SK-N-SH treated with all-trans-retinoic acid at 6 μM for 48 hours (cell line): ENCODE measurements at regions not wholly inside any gene's neighbourhood (a gene's known extent, or its start where the extent isn't known, plus 50 kb on each side); places are given as distances from the start of the nearest gene placed in this dataset.

ENCODE experiments used
- ATAC-seq: fragments of 200-7000 bp; cut with Tn5 transposase; 3 replicates; pipeline ENCODE4 v1.9.1; 2020; ENCODE audit warnings: mild to moderate bottlenecking, moderate library complexity
- ARNTL ChIP-seq: fragments of 450-650 bp; formaldehyde crosslinking; IDR thresholded peaks from 2 replicates; pipeline ENCODE4 v1.5.0; 2020; ENCODE audit warnings: low read depth, mild to moderate bottlenecking, moderate library complexity, borderline replicate concordance
- BACH2 ChIP-seq: fragments of 250-450 bp; sonication (Bioruptor Pico); IDR thresholded peaks from 2 replicates; pipeline ENCODE4 v1.9.0; 2021; ENCODE audit warnings: mild to moderate bottlenecking, borderline replicate concordance
- ESRRG ChIP-seq: fragments of 250-450 bp; sonication (Bioruptor Pico); IDR thresholded peaks from 2 replicates; pipeline ENCODE4 v1.6.1; 2021; ENCODE audit warnings: mild to moderate bottlenecking
- GLIS3 ChIP-seq: fragments of 250-450 bp; sonication (Bioruptor Pico); IDR thresholded peaks from 2 replicates; pipeline ENCODE4 v1.5.0; 2020; ENCODE audit warnings: mild to moderate bottlenecking, moderate library complexity
- ISL1 ChIP-seq: fragments of 250-450 bp; sonication (Bioruptor Pico); IDR thresholded peaks from 2 replicates; pipeline ENCODE4 v2.1.2; 2022; ENCODE audit warnings: mild to moderate bottlenecking, moderate library complexity
- OSR1 ChIP-seq: fragments of 250-450 bp; sonication (Bioruptor Pico); IDR thresholded peaks from 2 replicates; pipeline ENCODE4 v1.8.0; 2022; ENCODE audit warnings: moderate library complexity, mild to moderate bottlenecking, inconsistent platforms
- RARB ChIP-seq: fragments of 250-450 bp; sonication (Bioruptor Pico); IDR thresholded peaks from 2 replicates; pipeline ENCODE4 v1.8.0; 2021; ENCODE audit warnings: mild to moderate bottlenecking, moderate library complexity
- SNAI2 ChIP-seq: fragments of 250-450 bp; sonication (Bioruptor Pico); IDR thresholded peaks from 2 replicates; pipeline ENCODE4 v1.5.0; 2020; ENCODE audit warnings: mild to moderate bottlenecking, moderate library complexity
- TCF4 ChIP-seq: fragments of 250-450 bp; sonication (Bioruptor Pico); IDR thresholded peaks from 2 replicates; pipeline ENCODE4 v1.8.0; 2021; ENCODE audit warnings: mild to moderate bottlenecking, moderate library complexity, borderline replicate concordance
- TOX ChIP-seq: fragments of 250-450 bp; sonication (Bioruptor Pico); IDR thresholded peaks from 2 replicates; pipeline ENCODE4 v1.8.0; 2021; ENCODE audit warnings: mild to moderate bottlenecking, moderate library complexity, borderline replicate concordance
- ZC3H10 ChIP-seq: fragments of 250-450 bp; sonication (Bioruptor Pico); IDR thresholded peaks from 2 replicates; pipeline ENCODE4 v1.5.1; 2021; ENCODE audit warnings: mild to moderate bottlenecking, moderate library complexity
- ZFP3 ChIP-seq: fragments of 250-450 bp; sonication (Bioruptor Pico); IDR thresholded peaks from 2 replicates; pipeline ENCODE4 v1.5.0; 2020; ENCODE audit warnings: mild to moderate bottlenecking, moderate library complexity
- ZFP30 ChIP-seq: fragments of 450-650 bp; formaldehyde crosslinking; IDR thresholded peaks from 2 replicates; pipeline ENCODE4 v1.5.0; 2022; ENCODE audit warnings: mild to moderate bottlenecking, moderate library complexity
- ZNF565 ChIP-seq: fragments of 450-650 bp; formaldehyde crosslinking; conservative IDR thresholded peaks from 2 replicates; pipeline ENCODE4 v1.5.0; 2020; ENCODE audit warnings: low read depth, mild to moderate bottlenecking, moderate library complexity
- ZNF70 ChIP-seq: fragments of 450-650 bp; formaldehyde crosslinking; IDR thresholded peaks from 2 replicates; pipeline ENCODE4 v1.5.0; 2020; ENCODE audit warnings: mild to moderate bottlenecking, moderate library complexity
- TF ChIP-seq, protein P1 (sequence below): fragments of 250-450 bp; sonication (Bioruptor Pico); IDR thresholded peaks from 2 replicates; pipeline ENCODE4 v1.5.1; 2021; ENCODE audit warnings: mild to moderate bottlenecking, moderate library complexity
- TF ChIP-seq, protein P2 (sequence below): fragments of 250-450 bp; sonication (Bioruptor Pico); IDR thresholded peaks from 2 replicates; pipeline ENCODE4 v1.8.0; 2021; ENCODE audit warnings: low read depth, mild to moderate bottlenecking, moderate library complexity, borderline replicate concordance
- TF ChIP-seq, protein P3 (sequence below): fragments of 250-450 bp; sonication (Bioruptor Pico); IDR thresholded peaks from 2 replicates; pipeline ENCODE4 v1.8.0; 2020; ENCODE audit warnings: mild to moderate bottlenecking, moderate library complexity, borderline replicate concordance

DNA sequence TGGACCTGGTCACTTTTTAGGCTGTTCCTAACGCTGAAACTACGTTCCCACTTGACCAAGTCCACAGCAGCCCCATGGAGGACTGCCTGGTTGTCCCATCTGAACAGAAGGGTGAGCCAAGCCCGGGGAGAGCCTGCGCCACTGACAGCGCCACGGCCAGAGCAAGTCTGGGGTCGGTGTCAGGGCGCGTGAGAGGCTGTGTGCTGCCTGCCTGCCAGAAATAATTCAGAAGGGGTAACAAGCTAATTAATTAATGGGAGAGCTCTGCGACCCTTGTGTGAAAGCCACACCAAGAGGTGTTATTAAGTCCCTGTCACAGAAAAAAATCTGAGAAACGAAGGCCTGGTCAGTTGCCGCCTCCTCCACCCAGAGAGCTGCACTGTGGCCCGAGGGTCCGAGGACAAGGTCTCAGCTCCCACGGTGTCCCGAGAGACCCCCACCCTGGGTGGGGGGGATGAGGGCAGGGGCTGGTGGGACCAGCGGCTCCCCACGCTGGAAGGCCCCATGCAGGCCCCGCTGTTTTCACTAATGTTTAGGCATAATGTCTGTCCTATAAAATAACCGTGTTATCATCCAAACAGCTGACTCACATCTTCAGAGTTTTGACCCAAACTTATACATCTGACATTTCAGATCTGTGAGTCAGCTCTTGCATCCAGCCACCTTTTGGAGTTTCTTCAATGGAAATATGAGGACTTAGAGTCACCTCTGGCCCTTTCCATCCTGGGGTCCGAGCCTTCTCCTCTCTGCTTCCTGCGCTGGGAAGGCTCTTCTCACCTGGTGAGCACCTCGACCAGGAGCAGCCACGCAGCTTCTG is 58.5 kb downstream of the DLL1 start:
- TF ChIP-seq ESRRG (CRISPR knock-in tag) (no peak), ZFP30 (CRISPR knock-in tag) (no peak), SNAI2 (CRISPR knock-in tag) (no peak), RARB (CRISPR knock-in tag) (no peak), ARNTL (CRISPR knock-in tag) (no peak), ZNF70 (CRISPR knock-in tag) (no peak), GLIS3 (CRISPR knock-in tag) (no peak), BACH2 (CRISPR knock-in tag) (no peak), TCF4 (CRISPR knock-in tag) (no peak), ZNF565 (CRISPR knock-in tag) (no peak)
- TF ChIP-seq, protein P1, sequence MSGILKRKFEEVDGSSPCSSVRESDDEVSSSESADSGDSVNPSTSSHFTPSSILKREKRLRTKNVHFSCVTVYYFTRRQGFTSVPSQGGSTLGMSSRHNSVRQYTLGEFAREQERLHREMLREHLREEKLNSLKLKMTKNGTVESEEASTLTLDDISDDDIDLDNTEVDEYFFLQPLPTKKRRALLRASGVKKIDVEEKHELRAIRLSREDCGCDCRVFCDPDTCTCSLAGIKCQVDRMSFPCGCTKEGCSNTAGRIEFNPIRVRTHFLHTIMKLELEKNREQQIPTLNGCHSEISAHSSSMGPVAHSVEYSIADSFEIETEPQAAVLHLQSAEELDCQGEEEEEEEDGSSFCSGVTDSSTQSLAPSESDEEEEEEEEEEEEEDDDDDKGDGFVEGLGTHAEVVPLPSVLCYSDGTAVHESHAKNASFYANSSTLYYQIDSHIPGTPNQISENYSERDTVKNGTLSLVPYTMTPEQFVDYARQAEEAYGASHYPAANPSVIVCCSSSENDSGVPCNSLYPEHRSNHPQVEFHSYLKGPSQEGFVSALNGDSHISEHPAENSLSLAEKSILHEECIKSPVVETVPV = no peak
- TF ChIP-seq, protein P2, sequence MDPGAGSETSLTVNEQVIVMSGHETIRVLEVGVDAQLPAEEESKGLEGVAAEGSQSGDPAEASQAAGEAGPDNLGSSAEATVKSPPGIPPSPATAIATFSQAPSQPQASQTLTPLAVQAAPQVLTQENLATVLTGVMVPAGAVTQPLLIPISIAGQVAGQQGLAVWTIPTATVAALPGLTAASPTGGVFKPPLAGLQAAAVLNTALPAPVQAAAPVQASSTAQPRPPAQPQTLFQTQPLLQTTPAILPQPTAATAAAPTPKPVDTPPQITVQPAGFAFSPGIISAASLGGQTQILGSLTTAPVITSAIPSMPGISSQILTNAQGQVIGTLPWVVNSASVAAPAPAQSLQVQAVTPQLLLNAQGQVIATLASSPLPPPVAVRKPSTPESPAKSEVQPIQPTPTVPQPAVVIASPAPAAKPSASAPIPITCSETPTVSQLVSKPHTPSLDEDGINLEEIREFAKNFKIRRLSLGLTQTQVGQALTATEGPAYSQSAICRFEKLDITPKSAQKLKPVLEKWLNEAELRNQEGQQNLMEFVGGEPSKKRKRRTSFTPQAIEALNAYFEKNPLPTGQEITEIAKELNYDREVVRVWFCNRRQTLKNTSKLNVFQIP (CRISPR knock-in tag) = no peak
- TF ChIP-seq, protein P3, sequence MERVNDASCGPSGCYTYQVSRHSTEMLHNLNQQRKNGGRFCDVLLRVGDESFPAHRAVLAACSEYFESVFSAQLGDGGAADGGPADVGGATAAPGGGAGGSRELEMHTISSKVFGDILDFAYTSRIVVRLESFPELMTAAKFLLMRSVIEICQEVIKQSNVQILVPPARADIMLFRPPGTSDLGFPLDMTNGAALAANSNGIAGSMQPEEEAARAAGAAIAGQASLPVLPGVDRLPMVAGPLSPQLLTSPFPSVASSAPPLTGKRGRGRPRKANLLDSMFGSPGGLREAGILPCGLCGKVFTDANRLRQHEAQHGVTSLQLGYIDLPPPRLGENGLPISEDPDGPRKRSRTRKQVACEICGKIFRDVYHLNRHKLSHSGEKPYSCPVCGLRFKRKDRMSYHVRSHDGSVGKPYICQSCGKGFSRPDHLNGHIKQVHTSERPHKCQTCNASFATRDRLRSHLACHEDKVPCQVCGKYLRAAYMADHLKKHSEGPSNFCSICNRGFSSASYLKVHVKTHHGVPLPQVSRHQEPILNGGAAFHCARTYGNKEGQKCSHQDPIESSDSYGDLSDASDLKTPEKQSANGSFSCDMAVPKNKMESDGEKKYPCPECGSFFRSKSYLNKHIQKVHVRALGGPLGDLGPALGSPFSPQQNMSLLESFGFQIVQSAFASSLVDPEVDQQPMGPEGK = no peak
- TF ChIP-seq, all 23 proteins: peak for 0
- ATAC-seq = no peak

DNA sequence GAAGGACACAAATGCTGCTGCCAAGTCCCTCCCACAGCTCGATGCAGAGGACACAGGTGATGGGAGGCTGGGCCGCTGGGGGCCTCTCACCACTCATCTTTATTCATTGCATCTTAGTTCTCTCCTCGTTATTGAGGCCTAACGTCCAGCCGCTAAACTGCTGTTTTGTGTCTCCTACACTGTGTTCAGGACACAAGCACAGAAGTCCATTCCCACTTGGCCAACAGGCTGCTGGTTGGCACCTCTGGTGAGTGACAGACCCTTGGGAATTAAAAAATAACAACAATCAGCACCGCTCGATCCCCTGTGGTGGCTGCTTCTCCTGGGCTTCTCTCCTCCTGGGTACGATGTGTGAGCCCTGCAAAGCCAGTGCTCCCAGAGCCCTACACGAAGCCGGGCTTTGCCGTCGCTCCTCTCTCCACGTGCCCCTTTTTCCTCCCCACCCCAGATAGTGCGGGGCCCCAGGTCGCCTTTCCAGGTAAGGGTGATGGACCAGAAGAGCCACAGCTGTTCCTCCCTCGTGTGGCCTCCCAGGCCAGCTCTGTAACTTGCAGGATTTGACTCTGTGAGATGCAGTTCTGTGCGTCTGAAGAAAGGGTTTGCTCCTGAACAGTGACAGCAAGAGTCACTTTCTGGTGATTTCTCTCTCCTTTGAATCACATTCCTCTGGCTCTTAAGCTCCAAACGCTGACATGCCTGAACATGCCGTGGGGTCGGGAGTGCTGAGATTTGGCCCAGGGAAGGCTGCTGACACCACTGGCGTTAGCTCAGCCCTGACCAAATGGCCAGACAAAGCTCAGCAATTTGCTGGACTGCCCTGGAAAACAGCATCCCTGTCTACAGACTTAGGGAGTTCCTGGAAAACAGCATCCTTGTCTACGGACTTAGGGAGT is 59.3 kb downstream of the DLL1 start:
- ATAC-seq = no peak
- TF ChIP-seq ZFP3 = no peak
- TF ChIP-seq TCF4 (CRISPR knock-in tag) = no peak
- TF ChIP-seq, protein P3 = no peak
- no peak for TF ChIP-seq GLIS3 (CRISPR knock-in tag)
- TF ChIP-seq, protein P2 (CRISPR knock-in tag) = no peak
- TF ChIP-seq ISL1 (CRISPR knock-in tag) = no peak
- TF ChIP-seq ZC3H10 = no peak
- TF ChIP-seq ARNTL (CRISPR knock-in tag) = no peak
- no peak for TF ChIP-seq OSR1 (CRISPR knock-in tag)
- TF ChIP-seq RARB (CRISPR knock-in tag) = no peak
- no peak for TF ChIP-seq BACH2 (CRISPR knock-in tag)
- no peak for TF ChIP-seq TOX (CRISPR knock-in tag)
